ENCODE measurements at regions not wholly inside any gene's neighbourhood (a gene's known extent, or its start where the extent isn't known, plus 50 kb on each side); places are given as distances from the start of the nearest gene placed in this dataset.

DNA sequence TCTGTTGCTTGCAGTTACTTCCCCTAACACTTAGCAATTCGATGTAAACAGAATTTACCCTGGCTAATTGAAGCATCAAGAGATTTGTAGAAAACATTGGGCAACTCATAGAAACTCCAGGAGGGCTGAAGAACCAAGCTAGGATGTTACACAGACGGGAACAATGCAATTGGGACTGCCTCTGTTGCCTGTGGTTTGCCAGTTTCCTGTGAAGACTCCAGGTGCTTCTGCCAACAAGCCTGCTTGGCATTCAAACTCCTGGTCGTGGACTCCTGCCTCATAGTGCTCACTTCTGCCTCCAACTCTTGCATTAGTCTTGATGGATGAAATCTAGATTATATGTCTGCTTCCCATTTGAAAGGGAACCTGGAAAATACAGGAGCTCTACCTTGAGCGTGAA lies 246.0 kb downstream of the BMP4 start:
- Histone ChIP-seq H3K4me1 (no peaks in the 10 kb centered on the region), H3K27me3 (no peaks in the 10 kb centered on the region), H3K27ac (no peak overlapping the region), H3K9me3 (no peaks in the 10 kb centered on the region), H3K36me3 (no peaks in the 10 kb centered on the region), H3K4me3 (replicated peaks in 1 of 3) (no peak overlapping the region)
- intact Hi-C loops (cut with DNase I) = no loop called here
- WGBS, 2 donors = 84 to 87% methylated on average over 4 of the region's 4 CpGs
- no peak for DNase-seq
- TF ChIP-seq POLR2A (IDR thresholded peaks at IDR 0.05) = no peak
- TF ChIP-seq, protein P1, sequence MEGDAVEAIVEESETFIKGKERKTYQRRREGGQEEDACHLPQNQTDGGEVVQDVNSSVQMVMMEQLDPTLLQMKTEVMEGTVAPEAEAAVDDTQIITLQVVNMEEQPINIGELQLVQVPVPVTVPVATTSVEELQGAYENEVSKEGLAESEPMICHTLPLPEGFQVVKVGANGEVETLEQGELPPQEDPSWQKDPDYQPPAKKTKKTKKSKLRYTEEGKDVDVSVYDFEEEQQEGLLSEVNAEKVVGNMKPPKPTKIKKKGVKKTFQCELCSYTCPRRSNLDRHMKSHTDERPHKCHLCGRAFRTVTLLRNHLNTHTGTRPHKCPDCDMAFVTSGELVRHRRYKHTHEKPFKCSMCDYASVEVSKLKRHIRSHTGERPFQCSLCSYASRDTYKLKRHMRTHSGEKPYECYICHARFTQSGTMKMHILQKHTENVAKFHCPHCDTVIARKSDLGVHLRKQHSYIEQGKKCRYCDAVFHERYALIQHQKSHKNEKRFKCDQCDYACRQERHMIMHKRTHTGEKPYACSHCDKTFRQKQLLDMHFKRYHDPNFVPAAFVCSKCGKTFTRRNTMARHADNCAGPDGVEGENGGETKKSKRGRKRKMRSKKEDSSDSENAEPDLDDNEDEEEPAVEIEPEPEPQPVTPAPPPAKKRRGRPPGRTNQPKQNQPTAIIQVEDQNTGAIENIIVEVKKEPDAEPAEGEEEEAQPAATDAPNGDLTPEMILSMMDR (IDR thresholded peaks at IDR 0.05) = no peak

DNA sequence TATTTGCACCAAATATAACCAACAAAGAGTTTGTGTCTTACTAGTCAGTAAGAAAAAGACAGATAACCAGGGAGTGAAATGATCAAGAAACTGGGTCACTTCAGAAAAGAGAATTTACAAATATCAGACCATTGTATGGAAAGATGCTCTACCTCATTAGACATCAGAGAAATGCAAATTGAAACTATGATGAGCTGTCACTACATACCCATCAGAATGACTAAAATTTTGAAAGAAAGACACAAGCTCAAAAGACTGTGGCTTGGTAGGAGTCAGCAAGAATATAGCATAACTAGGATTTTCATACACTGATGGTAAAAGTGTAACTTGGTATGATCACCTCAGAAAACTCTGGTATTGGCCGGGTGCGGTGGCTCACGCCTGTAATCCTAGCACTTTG lies 247.2 kb downstream of the BMP4 start:
- Histone ChIP-seq H3K4me3 (replicated peaks in 1 of 3) (no peak overlapping the region), H3K36me3 (no peaks in the 10 kb centered on the region), H3K27me3 (no peaks in the 10 kb centered on the region), H3K9me3 (no peaks in the 10 kb centered on the region), H3K4me1 (no peaks in the 10 kb centered on the region), H3K27ac (no peak overlapping the region)
- no peak for DNase-seq
- 92% methylated on average over 3 of the region's 3 CpGs; no CpG with 5 or more reads in 1 of the 2 donors for WGBS, 2 donors
- intact Hi-C loops (cut with DNase I) = no loop called here
- no peak for TF ChIP-seq POLR2A (IDR thresholded peaks at IDR 0.05)
- TF ChIP-seq, protein P1 (IDR thresholded peaks at IDR 0.05) = no peak

DNA sequence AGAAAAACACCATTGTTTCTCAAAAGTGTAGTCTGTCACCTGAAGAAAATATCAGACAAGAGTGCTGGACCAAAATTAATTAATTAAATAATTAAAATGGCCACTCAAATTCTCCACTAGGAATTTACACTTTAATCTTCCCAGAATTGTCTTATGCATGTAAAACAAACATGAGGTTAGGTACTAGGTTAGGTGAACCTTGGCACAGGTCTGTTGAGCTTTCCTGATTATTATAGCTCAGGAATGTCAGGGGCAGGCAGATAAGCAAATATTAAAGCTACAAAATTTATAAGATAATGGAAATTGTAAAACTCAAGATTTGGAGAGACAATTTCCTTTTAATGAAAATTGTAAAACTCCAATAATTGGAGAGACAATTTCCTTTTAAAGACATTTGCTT lies 253.2 kb downstream of the BMP4 start:
- intact Hi-C loops (cut with DNase I) = no loop called here
- no peak overlapping the region for H3K27ac ChIP-seq
- no peak for DNase-seq
- H3K27me3 ChIP-seq = no peaks in the 10 kb centered on the region
- H3K4me1 ChIP-seq = no peaks in the 10 kb centered on the region
- TF ChIP-seq, protein P1 (IDR thresholded peaks at IDR 0.05) = no peak
- no peak for TF ChIP-seq POLR2A (IDR thresholded peaks at IDR 0.05)
- H3K36me3 ChIP-seq = no peaks in the 10 kb centered on the region
- H3K9me3 ChIP-seq = no peaks in the 10 kb centered on the region
- H3K4me3 ChIP-seq (replicated peaks in 1 of 3) = no peak overlapping the region

DNA sequence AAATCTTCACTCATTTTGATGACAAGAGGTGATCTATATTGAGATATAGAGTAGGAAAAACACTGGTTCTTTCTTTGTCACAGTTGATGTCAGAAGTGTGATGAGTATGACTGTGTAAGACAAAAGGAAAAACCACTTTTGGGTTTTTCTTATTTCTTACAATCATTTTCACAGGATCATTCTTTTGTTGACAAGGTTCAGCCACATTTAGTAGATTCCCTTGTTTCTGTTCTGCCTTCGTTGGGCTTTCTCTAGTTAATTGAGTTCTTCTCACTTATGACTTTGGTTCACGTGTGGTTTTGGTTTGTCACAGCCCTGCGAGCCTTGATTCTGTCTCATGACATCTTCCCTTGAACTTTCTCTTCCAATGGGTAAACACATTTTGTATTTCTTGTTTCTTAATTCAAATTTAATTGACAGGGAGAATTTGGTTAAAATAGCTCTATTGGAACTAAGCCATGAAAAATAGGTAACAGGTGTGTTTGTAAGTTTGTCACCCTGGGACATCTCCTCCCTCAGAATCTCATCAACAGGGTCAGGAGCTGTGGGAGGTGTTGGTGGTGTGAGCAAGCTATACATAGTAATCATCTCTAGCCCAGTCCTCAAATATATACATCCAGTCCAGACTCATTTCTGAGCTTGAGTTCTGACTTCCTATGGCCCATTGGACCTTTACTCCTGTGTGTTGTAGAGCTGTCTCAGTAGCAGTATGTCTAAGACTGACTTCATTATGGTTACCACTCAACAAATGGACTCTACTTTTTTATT lies 255.3 kb downstream of the BMP4 start:
- no peaks in the 10 kb centered on the region for H3K36me3 ChIP-seq
- intact Hi-C loops (cut with DNase I) = no loop called here

More for the DNA sequence above, 255.3 kb downstream of the BMP4 start:
- Histone ChIP-seq H3K4me1 (no peaks in the 10 kb centered on the region), H3K9me3 (no peaks in the 10 kb centered on the region), H3K27ac (no peak overlapping the region), H3K27me3 (no peaks in the 10 kb centered on the region), H3K4me3 (replicated peaks in 1 of 3) (no peak overlapping the region)
- no peak for DNase-seq
- TF ChIP-seq, protein P1 (IDR thresholded peaks at IDR 0.05) = no peak
- TF ChIP-seq POLR2A (IDR thresholded peaks at IDR 0.05) = no peak
- 75 to 79% methylated on average over 3 of the region's 3 CpGs for WGBS, 2 donors

Measured in thyroid gland (tissue), 4 donors.